MCF 10A (cell line): ENCODE measurements at regions not wholly inside any gene's neighbourhood (a gene's known extent, or its start where the extent isn't known, plus 50 kb on each side); places are given as distances from the start of the nearest gene placed in this dataset.

Experiments used
- BruUV-seq: library from RNA; stranded (reverse); fragments of 400-500 nt; replicated peaks from 2 replicates; lab custom pipeline; 2021; lab: Mats Ljungman, UMichigan
- CTCF ChIA-PET: fragments of 300-600 bp; sonication (Branson Sonifier 250); formaldehyde crosslinking; extraction: SDS; loops from one replicate; lab custom pipeline; 2021; ENCODE audit warnings: antibody characterized with exemption, inconsistent platforms; lab: Yijun Ruan, JAX
- POLR2A ChIA-PET: fragments of 300-600, 350-650 bp; sonication (Branson Sonifier 250); formaldehyde crosslinking; extraction: SDS; loops from one replicate; lab custom pipeline; 2020; ENCODE audit warnings: antibody characterized with exemption, inconsistent platforms; lab: Yijun Ruan, JAX
- DNase-seq: peaks from one replicate; pipeline ENCODE4 v3.0.0-alpha.2; 2018; ENCODE audit not compliant: unreplicated experiment
- H3K27ac Mint-ChIP-seq: one replicate; pipeline ENCODE4 v1.8.0; 2022; ENCODE audit warnings: mild to moderate bottlenecking, low read depth, mixed read lengths; ENCODE audit not compliant: unreplicated experiment
- H3K27me3 Mint-ChIP-seq: one replicate; pipeline ENCODE4 v1.8.0; 2022; ENCODE audit warnings: mixed read lengths; ENCODE audit not compliant: insufficient read depth, unreplicated experiment
- H3K36me3 Mint-ChIP-seq: one replicate; pipeline ENCODE4 v1.8.0; 2022; ENCODE audit warnings: mild to moderate bottlenecking, moderate library complexity, mixed read lengths; ENCODE audit not compliant: insufficient read depth, unreplicated experiment
- H3K4me1 Mint-ChIP-seq: one replicate; pipeline ENCODE4 v1.8.0; 2022; ENCODE audit warnings: mixed read lengths; ENCODE audit not compliant: insufficient read depth, unreplicated experiment
- H3K4me3 Mint-ChIP-seq: one replicate; pipeline ENCODE4 v1.8.0; 2022; ENCODE audit warnings: mild to moderate bottlenecking, moderate library complexity, mixed read lengths; ENCODE audit not compliant: unreplicated experiment
- H3K9me3 Mint-ChIP-seq: one replicate; pipeline ENCODE4 v1.8.0; 2022; ENCODE audit warnings: mixed read lengths; ENCODE audit not compliant: unreplicated experiment
- intact Hi-C: fragments of 100-400 bp; cut with micrococcal nuclease; formaldehyde crosslinking; loops from 2 replicates; pipeline ENCODE4 v1.14.1; 2022
- TF ChIP-seq, protein P1 (sequence below): fragments of 200-600 bp; IDR thresholded peaks from one replicate; pipeline ENCODE4 v1.8.0; 2022; ENCODE audit warnings: antibody characterized with exemption, mild to moderate bottlenecking; ENCODE audit not compliant: unreplicated experiment

DNA sequence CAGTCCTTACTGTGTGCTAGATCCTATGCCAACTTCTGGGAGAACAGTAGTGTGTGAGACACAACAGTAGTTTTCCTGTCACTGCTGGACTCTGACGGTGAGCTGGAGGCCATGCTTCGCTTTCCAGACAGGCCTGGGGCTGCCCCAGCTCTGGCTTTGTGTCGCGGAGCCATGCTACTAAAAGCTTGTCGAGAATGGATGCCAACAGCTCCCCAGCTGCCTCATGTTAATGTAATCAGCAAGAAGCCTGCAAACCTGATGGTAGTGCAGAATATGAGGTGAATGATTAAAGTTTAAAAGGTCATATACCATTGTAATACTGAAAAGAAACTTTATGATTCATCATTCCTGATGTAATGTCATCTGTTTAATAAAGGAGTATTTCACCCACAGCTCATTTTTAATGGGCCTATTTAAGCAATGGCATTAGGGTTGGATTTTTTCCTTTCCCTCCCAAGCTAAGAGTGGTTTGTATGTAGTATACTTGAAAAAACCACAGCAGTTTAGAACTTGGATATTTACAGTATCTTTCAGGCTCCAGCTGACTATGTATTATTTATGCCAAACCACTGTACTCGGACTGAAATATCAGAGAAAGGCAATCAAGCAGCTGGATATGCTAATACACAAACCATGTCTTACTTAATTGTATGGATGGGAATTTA, 343.0 kb downstream of the NUF2 start:
- no peaks in the 10 kb centered on the region for H3K36me3 Mint-ChIP-seq
- no peaks in the 10 kb centered on the region for H3K9me3 Mint-ChIP-seq
- intact Hi-C loops: no loop called here
- ChIA-PET CTCF (interaction anchor here (0.9 kb wide), 1 partner anchor 255 kb away, joined by 3 read pairs; no protein-coding TSS in a partner anchor), POLR2A (no interaction called here)
- no peaks in the 10 kb centered on the region for H3K4me1 Mint-ChIP-seq
- no peak for DNase-seq
- no peaks in the 10 kb centered on the region for H3K27me3 Mint-ChIP-seq
- no TSS peak for BruUV-seq
- H3K4me3 Mint-ChIP-seq: no peak overlapping the region
- TF ChIP-seq, protein P1, sequence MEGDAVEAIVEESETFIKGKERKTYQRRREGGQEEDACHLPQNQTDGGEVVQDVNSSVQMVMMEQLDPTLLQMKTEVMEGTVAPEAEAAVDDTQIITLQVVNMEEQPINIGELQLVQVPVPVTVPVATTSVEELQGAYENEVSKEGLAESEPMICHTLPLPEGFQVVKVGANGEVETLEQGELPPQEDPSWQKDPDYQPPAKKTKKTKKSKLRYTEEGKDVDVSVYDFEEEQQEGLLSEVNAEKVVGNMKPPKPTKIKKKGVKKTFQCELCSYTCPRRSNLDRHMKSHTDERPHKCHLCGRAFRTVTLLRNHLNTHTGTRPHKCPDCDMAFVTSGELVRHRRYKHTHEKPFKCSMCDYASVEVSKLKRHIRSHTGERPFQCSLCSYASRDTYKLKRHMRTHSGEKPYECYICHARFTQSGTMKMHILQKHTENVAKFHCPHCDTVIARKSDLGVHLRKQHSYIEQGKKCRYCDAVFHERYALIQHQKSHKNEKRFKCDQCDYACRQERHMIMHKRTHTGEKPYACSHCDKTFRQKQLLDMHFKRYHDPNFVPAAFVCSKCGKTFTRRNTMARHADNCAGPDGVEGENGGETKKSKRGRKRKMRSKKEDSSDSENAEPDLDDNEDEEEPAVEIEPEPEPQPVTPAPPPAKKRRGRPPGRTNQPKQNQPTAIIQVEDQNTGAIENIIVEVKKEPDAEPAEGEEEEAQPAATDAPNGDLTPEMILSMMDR: no peak
- no peak overlapping the region for H3K27ac Mint-ChIP-seq

DNA sequence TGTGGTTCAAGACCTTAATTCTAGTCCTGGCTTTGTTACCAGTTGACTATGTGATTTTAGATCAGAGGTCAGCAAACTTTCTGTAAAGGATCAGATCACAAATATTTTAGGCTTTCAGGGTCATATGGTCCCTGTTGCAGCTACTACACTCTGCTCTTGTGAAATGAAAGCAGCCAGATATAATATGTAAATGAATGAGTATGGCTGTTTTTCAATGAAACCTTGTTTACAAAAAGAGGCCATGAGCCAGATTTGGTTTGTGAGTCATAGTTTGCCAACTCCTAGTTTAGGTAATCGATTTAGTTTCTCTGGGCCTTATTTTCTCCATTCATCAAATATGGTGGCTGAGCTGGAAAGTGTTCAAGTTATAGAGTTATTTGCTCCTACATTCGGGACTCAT, 346.7 kb downstream of the NUF2 start:
- ChIA-PET CTCF (no interaction called here), POLR2A (no interaction called here)
- H3K4me3 Mint-ChIP-seq: no peak overlapping the region
- no TSS peak for BruUV-seq
- H3K4me1 Mint-ChIP-seq: no peaks in the 10 kb centered on the region
- H3K9me3 Mint-ChIP-seq: peaks cover 4% of the 10 kb centered on the region
- peak; percentile 11 for DNase-seq
- H3K27me3 Mint-ChIP-seq: no peaks in the 10 kb centered on the region
- intact Hi-C loops: no loop called here
- TF ChIP-seq, protein P1: no peak
- no peaks in the 10 kb centered on the region for H3K36me3 Mint-ChIP-seq
- H3K27ac Mint-ChIP-seq: no peak overlapping the region

DNA sequence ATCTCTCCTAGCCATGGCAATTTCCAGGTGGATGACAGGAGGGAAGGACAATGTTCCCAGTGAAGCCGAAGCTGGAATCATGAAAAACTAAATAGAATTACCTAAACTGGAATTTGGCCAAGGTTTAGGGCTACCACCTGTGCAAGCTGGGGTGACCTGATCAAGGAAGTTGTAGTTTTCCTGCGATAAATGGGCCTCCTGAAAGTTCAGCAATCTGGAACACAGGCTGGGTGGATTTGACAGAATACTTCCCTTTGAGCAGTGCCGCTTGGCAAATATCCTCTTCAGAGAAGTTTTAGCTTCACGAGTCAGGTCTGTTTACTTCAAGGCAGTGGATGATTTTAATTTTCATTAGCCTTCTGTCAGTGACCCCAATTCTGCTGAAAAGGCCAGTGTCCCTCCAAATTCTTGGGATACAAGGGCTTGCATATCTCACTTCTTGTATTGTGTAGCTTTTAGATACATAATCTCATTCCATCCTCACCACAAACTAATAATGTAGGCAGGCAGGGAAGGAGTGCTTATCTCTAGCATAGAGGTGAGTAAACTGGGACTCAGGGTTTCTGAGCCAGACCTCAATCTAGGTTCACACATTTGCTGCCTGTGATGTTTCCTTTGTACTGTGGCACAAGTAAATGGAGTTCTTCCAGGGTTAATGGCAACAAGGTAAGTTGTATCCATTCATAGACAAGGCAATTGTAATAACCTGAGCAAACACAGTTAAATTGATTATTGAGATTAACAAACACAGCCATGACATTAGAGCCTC, 349.4 kb downstream of the NUF2 start:
- H3K27ac Mint-ChIP-seq: no peak overlapping the region
- H3K36me3 Mint-ChIP-seq: no peaks in the 10 kb centered on the region
- ChIA-PET POLR2A (no interaction called here), CTCF (interaction anchor here (0.5 to 1.2 kb wide), 4 partner anchors 11 to 474 kb away, joined by 3 to 4 read pairs (median 4); no protein-coding TSS in a partner anchor)
- TF ChIP-seq, protein P1: no peak
- no peak for DNase-seq
- H3K9me3 Mint-ChIP-seq: peaks cover 4% of the 10 kb centered on the region
- H3K27me3 Mint-ChIP-seq: no peaks in the 10 kb centered on the region
- H3K4me1 Mint-ChIP-seq: no peaks in the 10 kb centered on the region
- intact Hi-C loops: no loop called here
- H3K4me3 Mint-ChIP-seq: no peak overlapping the region
- no TSS peak for BruUV-seq

DNA sequence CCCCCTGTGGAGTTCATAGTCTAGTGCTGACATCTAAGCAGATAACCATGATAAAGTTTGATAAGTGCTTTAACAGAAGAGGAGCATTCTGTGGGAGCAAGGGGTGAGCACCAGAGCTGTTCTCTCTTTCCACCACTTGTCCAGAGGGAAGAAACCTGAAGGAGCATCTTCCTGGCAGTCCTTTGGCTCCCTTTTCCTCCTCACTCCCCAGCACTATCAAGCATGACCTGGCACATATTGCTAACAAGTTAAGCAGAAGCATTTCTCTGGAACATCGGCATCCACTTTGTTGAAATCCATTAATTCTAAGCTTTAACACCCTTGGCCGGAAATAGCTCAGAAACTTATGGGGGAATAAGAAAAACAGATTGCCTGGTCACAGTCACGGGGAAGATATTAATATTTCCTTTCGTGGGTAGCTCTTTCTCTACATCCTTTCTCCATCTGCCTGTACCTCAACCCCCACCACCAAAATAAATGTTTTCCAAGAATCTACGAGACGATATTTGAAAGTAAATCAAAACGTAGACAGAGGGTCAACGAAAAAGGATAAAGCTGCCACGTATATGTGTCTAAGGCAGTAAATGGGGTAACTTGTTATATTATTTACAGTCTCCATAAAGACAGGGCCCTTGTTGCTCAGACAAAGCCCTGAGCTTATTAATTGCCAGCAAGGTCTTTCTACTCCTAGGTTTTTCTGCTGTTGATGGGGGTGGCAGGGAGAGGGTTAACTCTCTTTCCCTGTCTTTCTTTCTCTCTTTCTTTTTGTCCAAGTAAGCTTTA, 351.4 kb downstream of the NUF2 start:
- no peak overlapping the region for H3K27ac Mint-ChIP-seq

More for the DNA sequence above, 351.4 kb downstream of the NUF2 start:
- intact Hi-C loops: no loop called here
- Mint-ChIP-seq H3K9me3 (peaks cover 4% of the 10 kb centered on the region), H3K27me3 (no peaks in the 10 kb centered on the region), H3K4me3 (no peak overlapping the region), H3K36me3 (no peaks in the 10 kb centered on the region), H3K4me1 (no peaks in the 10 kb centered on the region)
- no TSS peak for BruUV-seq
- no peak for DNase-seq
- TF ChIP-seq, protein P1: no peak
- CTCF ChIA-PET: interaction anchor here (0.6 kb wide), 2 partner anchors 104 to 1500 kb away, joined by 3 read pairs; no protein-coding TSS in a partner anchor
- POLR2A ChIA-PET: no interaction called here
